Mesenchymal stem cell (in vitro differentiated cells and primary cell): ENCODE measurements at regions not wholly inside any gene's neighbourhood (a gene's known extent, or its start where the extent isn't known, plus 50 kb on each side); places are given as distances from the start of the nearest gene placed in this dataset.
"Not testable (repeated sequence)": the region's sequence is repeated elsewhere in the genome, so short reads cannot be mapped to it uniquely, and the experiment has no call there.

Experiments
- DNase-seq: peaks from one replicate; pipeline ENCODE4 v3.0.0-alpha.2; 2013
- H2AFZ ChIP-seq: one replicate; pipeline ENCODE4 v1.6.1; 2013; ENCODE audit warnings: low read depth, mild to moderate bottlenecking, control low read depth, inconsistent platforms, low read length, moderate library complexity
- H2AK5ac ChIP-seq: 2 replicates; pipeline ENCODE4 v1.6.1; 2013; ENCODE audit warnings: low read length, moderate library complexity, mild to moderate bottlenecking, inconsistent platforms; ENCODE audit not compliant: severe bottlenecking
- H2BK120ac ChIP-seq: one replicate; pipeline ENCODE4 v1.6.1; 2013; ENCODE audit warnings: low read depth, mild to moderate bottlenecking, inconsistent platforms, low read length, moderate library complexity
- H2BK12ac ChIP-seq, 2 experiments: one replicate each; pipeline ENCODE4 v1.6.1; 2013; ENCODE audit warnings: inconsistent platforms in 2 of 2, low read length in 2 of 2, mild to moderate bottlenecking in 2 of 2, moderate library complexity in 2 of 2, control low read depth in 1 of 2
- H2BK15ac ChIP-seq: one replicate; pipeline ENCODE4 v1.6.1; 2013; ENCODE audit warnings: mild to moderate bottlenecking, low read depth, inconsistent platforms; ENCODE audit not compliant: poor library complexity, severe bottlenecking
- H2BK5ac ChIP-seq: 2 replicates; pipeline ENCODE4 v1.6.1; 2013; ENCODE audit warnings: low read depth, mild to moderate bottlenecking, low read length, control low read depth, inconsistent platforms; ENCODE audit not compliant: poor library complexity, severe bottlenecking
- H3K14ac ChIP-seq, 2 experiments: one replicate each; pipeline ENCODE4 v1.6.1; 2013; ENCODE audit warnings: inconsistent platforms in 2 of 2, low read length in 2 of 2, control low read depth in 1 of 2, mild to moderate bottlenecking in 1 of 2, moderate library complexity in 1 of 2
- H3K18ac ChIP-seq, 2 experiments: one replicate each; pipeline ENCODE4 v1.6.1; 2013; ENCODE audit warnings: inconsistent platforms in 2 of 2, low read length in 2 of 2, control low read depth in 1 of 2, low read depth in 1 of 2, mild to moderate bottlenecking in 1 of 2
- H3K23ac ChIP-seq, 2 experiments: one replicate each; pipeline ENCODE4 v1.6.1; 2013; ENCODE audit warnings: inconsistent platforms in 2 of 2, low read length in 2 of 2, mild to moderate bottlenecking in 2 of 2, moderate library complexity in 2 of 2, control low read depth in 1 of 2
- H3K27ac ChIP-seq: 2 replicates; pipeline ENCODE4 v1.5.1; 2013; ENCODE audit warnings: mild to moderate bottlenecking, moderate library complexity, low read length, control low read depth, inconsistent platforms; ENCODE audit not compliant: poor library complexity, severe bottlenecking
- H3K27me3 ChIP-seq, 2 experiments: 2 replicates each; pipeline versions ENCODE4 v1.6.1 to v1.7.0; 2013; ENCODE audit warnings: low read length in 2 of 2, mild to moderate bottlenecking in 2 of 2, moderate library complexity in 2 of 2, control low read depth in 1 of 2, inconsistent platforms in 1 of 2; ENCODE audit not compliant: control insufficient read depth in 1 of 2, insufficient read depth in 1 of 2
- H3K36me3 ChIP-seq, 2 experiments: 2 replicates each; pipeline versions ENCODE4 v1.6.1 to v1.7.0; 2013; ENCODE audit warnings: low read length in 2 of 2, control low read depth in 1 of 2, inconsistent platforms in 1 of 2, low read depth in 1 of 2, mild to moderate bottlenecking in 1 of 2; ENCODE audit not compliant: insufficient read depth in 2 of 2, control insufficient read depth in 1 of 2
- H3K4ac ChIP-seq, 2 experiments: one replicate each; pipeline ENCODE4 v1.6.1; 2013; ENCODE audit warnings: inconsistent platforms in 2 of 2, low read length in 2 of 2, mild to moderate bottlenecking in 2 of 2, moderate library complexity in 2 of 2, control low read depth in 1 of 2, low read depth in 1 of 2
- H3K4me1 ChIP-seq: 2 replicates; pipeline ENCODE4 v1.6.1; 2013; ENCODE audit warnings: low read depth, low read length, control low read depth; ENCODE audit not compliant: control insufficient read depth, insufficient read depth
- H3K4me2 ChIP-seq: 2 replicates; pipeline ENCODE4 v1.6.1; 2013; ENCODE audit warnings: low read length, mild to moderate bottlenecking, inconsistent platforms; ENCODE audit not compliant: poor library complexity, severe bottlenecking
- H3K4me3 ChIP-seq, 2 experiments: 2 replicates each; pipeline versions ENCODE4 v1.5.1 to v1.7.0; 2013; ENCODE audit warnings: low read length in 2 of 2, mild to moderate bottlenecking in 2 of 2, control low read depth in 1 of 2, low read depth in 1 of 2; ENCODE audit not compliant: insufficient read depth in 1 of 2
- H3K79me1 ChIP-seq: replicated peaks from 2 replicates; pipeline ENCODE4 v1.6.1; 2013; ENCODE audit warnings: mild to moderate bottlenecking, control low read depth, low read length, inconsistent platforms; ENCODE audit not compliant: poor library complexity, severe bottlenecking
- H3K9ac ChIP-seq: 2 replicates; pipeline ENCODE4 v1.7.0; 2013; ENCODE audit warnings: mild to moderate bottlenecking, low read length, moderate library complexity
- H3K9me3 ChIP-seq: 2 replicates; pipeline ENCODE4 v1.7.0; 2013; ENCODE audit warnings: mild to moderate bottlenecking, low read length; ENCODE audit not compliant: control insufficient read depth
- H4K8ac ChIP-seq: one replicate; pipeline ENCODE4 v1.6.1; 2013; ENCODE audit warnings: inconsistent platforms, mild to moderate bottlenecking, low read length, moderate library complexity
- H4K91ac ChIP-seq: one replicate; pipeline ENCODE4 v1.6.1; 2013; ENCODE audit warnings: mild to moderate bottlenecking, low read length, inconsistent platforms
- WGBS: methylation state at CpG from one replicate; pipeline ENCODE4 v1.1.7; 2013; ENCODE audit warnings: mixed read lengths; 5-methylcytosine and 5-hydroxymethylcytosine counted together

DNA sequence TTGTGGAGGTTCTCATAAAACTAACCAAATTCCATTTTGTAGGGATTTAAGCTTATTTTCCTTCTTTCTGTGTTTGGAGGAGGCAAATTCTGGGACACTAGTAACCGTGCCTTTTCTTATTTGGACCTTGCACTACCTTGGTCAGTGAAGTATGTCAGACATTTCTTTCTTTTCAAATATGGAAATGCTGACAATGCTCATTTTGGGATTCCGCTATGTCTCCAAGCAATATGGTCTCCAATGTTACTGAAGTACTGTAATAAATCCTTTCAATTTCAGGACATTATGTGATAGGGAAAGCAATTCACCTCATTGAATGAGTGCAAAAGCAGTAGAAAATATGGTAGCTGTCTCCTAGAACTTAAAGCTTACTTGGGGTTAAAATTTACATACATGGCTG, 372.3 kb downstream of the HLX start:
- Histone ChIP-seq H3K4me1 (no peaks in the 10 kb centered on the region), H3K9me3 (no peaks in the 10 kb centered on the region)
- no CpG with 5 or more reads among the region's 2 CpGs for WGBS

DNA sequence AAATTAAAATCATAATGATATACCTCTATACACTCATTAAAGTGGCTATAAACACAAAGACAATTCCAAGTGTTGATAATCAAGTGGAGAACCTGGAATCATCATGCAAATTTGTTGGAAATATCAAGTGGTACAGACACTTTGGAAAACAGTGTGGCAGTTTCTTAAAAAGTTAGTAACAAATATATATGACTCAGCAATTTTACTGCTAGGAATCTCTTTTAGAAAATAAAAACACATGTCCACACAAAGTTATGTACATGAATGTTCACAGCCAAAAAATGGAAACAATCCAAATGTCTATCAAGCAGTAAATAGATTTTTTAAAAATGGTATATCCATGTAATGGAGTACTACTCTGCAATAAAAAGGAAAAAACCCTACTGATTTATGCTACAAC, 375.6 kb downstream of the HLX start:
- H3K23ac ChIP-seq: no peak overlapping the region
- no peaks in the 10 kb centered on the region for H3K4me1 ChIP-seq
- H3K27ac ChIP-seq: no peak overlapping the region
- no peak overlapping the region for H2AK5ac ChIP-seq
- no peak overlapping the region for H2BK120ac ChIP-seq
- H3K27me3 ChIP-seq: no peaks in the 10 kb centered on the region
- no peak overlapping the region for H2BK5ac ChIP-seq
- no peak overlapping the region for H3K18ac ChIP-seq
- H3K4me3 ChIP-seq: no peak overlapping the region
- H2BK12ac ChIP-seq: no peak overlapping the region
- H2BK15ac ChIP-seq: no peak overlapping the region
- DNase-seq: no peak
- H3K36me3 ChIP-seq: no peaks in the 10 kb centered on the region
- H3K9me3 ChIP-seq: no peaks in the 10 kb centered on the region
- H3K9ac ChIP-seq: no peak overlapping the region
- H4K8ac ChIP-seq: no peak overlapping the region
- no peak overlapping the region for H3K14ac ChIP-seq
- H4K91ac ChIP-seq: no peak overlapping the region
- no peak overlapping the region for H3K4ac ChIP-seq
- no peak overlapping the region for H3K4me2 ChIP-seq
- H2AFZ ChIP-seq: no peak overlapping the region
- H3K79me1 ChIP-seq: no peaks in the 10 kb centered on the region

More for the DNA sequence above, 372.3 kb downstream of the HLX start:
- Histone ChIP-seq H3K18ac (no peak overlapping the region), H2BK5ac (no peak overlapping the region), H3K79me1 (no peaks in the 10 kb centered on the region), H3K4me3 (no peak overlapping the region), H2BK12ac (no peak overlapping the region), H3K4ac (no peak overlapping the region), H3K36me3 (no peaks in the 10 kb centered on the region), H3K27ac (no peak overlapping the region), H3K14ac (no peak overlapping the region), H3K23ac (no peak overlapping the region), H3K9ac (no peak overlapping the region), H3K4me2 (no peak overlapping the region), H2AFZ (no peak overlapping the region), H2AK5ac (no peak overlapping the region), H4K91ac (no peak overlapping the region), H2BK15ac (no peak overlapping the region), H4K8ac (no peak overlapping the region), H2BK120ac (no peak overlapping the region), H3K27me3 (no peaks in the 10 kb centered on the region)
- no peak for DNase-seq

DNA sequence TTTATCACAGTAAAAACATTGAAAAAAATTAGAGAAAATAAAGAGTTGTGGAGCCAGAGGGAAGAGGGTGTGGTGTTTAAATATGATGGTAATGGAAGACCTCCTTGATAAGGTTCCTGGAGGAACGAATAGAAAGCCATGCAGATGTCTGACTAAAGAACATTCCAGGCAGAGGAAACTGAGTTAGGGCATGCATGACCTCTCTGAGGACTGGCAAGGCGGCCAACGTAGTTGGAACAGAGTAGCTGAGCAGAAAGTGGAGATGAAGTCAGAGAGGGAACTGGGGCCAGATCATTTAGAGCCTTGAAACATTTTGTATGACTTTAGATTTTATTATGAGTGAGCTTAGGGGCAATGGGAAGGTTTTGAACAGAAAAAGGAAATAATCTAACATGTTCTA, 377.5 kb downstream of the HLX start:
- Histone ChIP-seq H3K18ac (no peak overlapping the region), H2BK5ac (no peak overlapping the region), H3K9me3 (no peaks in the 10 kb centered on the region), H3K4me2 (no peak overlapping the region), H2BK12ac (no peak overlapping the region), H3K36me3 (no peaks in the 10 kb centered on the region), H3K27me3 (no peaks in the 10 kb centered on the region), H3K23ac (no peak overlapping the region), H4K91ac (no peak overlapping the region), H4K8ac (no peak overlapping the region), H3K4me1 (no peaks in the 10 kb centered on the region), H3K27ac (no peak overlapping the region), H3K9ac (no peak overlapping the region), H3K14ac (no peak overlapping the region), H3K4ac (no peak overlapping the region), H2AFZ (no peak overlapping the region), H3K79me1 (no peaks in the 10 kb centered on the region), H2AK5ac (no peak overlapping the region), H2BK15ac (no peak overlapping the region), H3K4me3 (no peak overlapping the region), H2BK120ac (no peak overlapping the region)
- no peak for DNase-seq
- 93% methylated on average over 3 of the region's 3 CpGs for WGBS

DNA sequence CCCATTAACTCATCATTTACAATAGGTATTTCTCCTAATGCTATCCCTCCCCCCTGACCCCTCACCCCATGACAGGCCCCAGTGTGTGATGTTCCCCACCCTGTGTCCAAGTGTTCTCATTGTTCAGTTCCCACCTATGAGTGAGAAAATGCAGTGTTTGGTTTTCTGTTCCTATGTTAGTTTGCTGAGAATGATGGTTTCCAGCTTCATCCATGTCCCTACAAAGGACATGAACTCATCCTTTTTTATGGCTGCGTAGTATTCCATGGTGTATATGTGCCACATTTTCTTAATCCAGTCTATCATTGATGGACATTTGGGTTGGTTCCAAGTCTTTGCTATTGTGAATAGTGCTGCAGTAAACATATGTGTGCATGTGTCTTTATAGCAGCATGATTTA, 378.3 kb downstream of the HLX start:
- H2BK120ac ChIP-seq, H3K14ac ChIP-seq, H2AK5ac ChIP-seq, H3K27me3 ChIP-seq, DNase-seq, H3K36me3 ChIP-seq, H3K4me2 ChIP-seq, H3K23ac ChIP-seq, H3K4me1 ChIP-seq, H2BK15ac ChIP-seq, H2BK12ac ChIP-seq, H3K9ac ChIP-seq, H3K9me3 ChIP-seq, H3K4me3 ChIP-seq, H3K4ac ChIP-seq, H4K8ac ChIP-seq, H3K79me1 ChIP-seq, H2BK5ac ChIP-seq, H4K91ac ChIP-seq, H3K18ac ChIP-seq, H3K27ac ChIP-seq, H2AFZ ChIP-seq: not testable (repeated sequence)
- no CpG with 5 or more reads among the region's 1 CpG for WGBS
